Skeletal muscle satellite cell (primary cell): ENCODE measurements at regions not wholly inside any gene's neighbourhood (a gene's known extent, or its start where the extent isn't known, plus 50 kb on each side); places are given as distances from the start of the nearest gene placed in this dataset.
"Not testable (repeated sequence)": the region's sequence is repeated elsewhere in the genome, so short reads cannot be mapped to it uniquely, and the experiment has no call there.

Experiments used
- H3K27me3 ChIP-seq: 2 replicates; pipeline ENCODE4 v1.7.0; 2013; ENCODE audit warnings: low read length; ENCODE audit not compliant: control insufficient read depth, insufficient read depth
- H3K36me3 ChIP-seq: 2 replicates; pipeline ENCODE4 v1.7.0; 2013; ENCODE audit warnings: mild to moderate bottlenecking, control low read depth, low read length; ENCODE audit not compliant: insufficient read depth
- H3K4me1 ChIP-seq: 2 replicates; pipeline ENCODE4 v1.7.0; 2013; ENCODE audit warnings: low read length; ENCODE audit not compliant: control insufficient read depth, insufficient read depth
- H3K4me2 ChIP-seq: 2 replicates; pipeline ENCODE4 v1.7.0; 2013; ENCODE audit warnings: mild to moderate bottlenecking, low read length
- H3K4me3 ChIP-seq: 2 replicates; pipeline ENCODE4 v1.7.0; 2013; ENCODE audit warnings: low read length
- H3K9ac ChIP-seq: 2 replicates; pipeline ENCODE4 v1.7.0; 2013; ENCODE audit warnings: mild to moderate bottlenecking, low read depth, low read length, moderate library complexity
- H3K9me3 ChIP-seq: replicated peaks from 2 replicates; pipeline ENCODE4 v1.7.0; 2013; ENCODE audit warnings: mild to moderate bottlenecking, control low read depth, low read length

- not testable (repeated sequence) for H3K9ac ChIP-seq, H3K4me1 ChIP-seq
- H3K9me3 ChIP-seq = peaks cover 40% of the 10 kb centered on the region
These were observed 357.3 kb upstream of the WSB1 start for GRCh38 chr17:26936645-26937044.

GRCh38 chr17:26937750-26938322 is 356.1 kb upstream of the WSB1 start:
- H3K9me3 ChIP-seq = peaks cover 40% of the 10 kb centered on the region
- not testable (repeated sequence) for H3K4me2 ChIP-seq, H3K9ac ChIP-seq, H3K4me3 ChIP-seq, H3K4me1 ChIP-seq, H3K36me3 ChIP-seq, H3K27me3 ChIP-seq

More at GRCh38 chr17:26936645-26937044, 357.3 kb upstream of the WSB1 start:
- not testable (repeated sequence) for H3K4me3 ChIP-seq, H3K4me2 ChIP-seq, H3K27me3 ChIP-seq, H3K36me3 ChIP-seq

- H3K9me3 ChIP-seq = peaks cover 40% of the 10 kb centered on the region
- not testable (repeated sequence) for H3K36me3 ChIP-seq, H3K4me2 ChIP-seq, H3K27me3 ChIP-seq, H3K9ac ChIP-seq, H3K4me1 ChIP-seq, H3K4me3 ChIP-seq
These were observed 354.2 kb upstream of the WSB1 start for GRCh38 chr17:26939755-26940154.

GRCh38 chr17:26940587-26940986 is 353.3 kb upstream of the WSB1 start:
- H3K4me2 ChIP-seq, H3K9ac ChIP-seq, H3K36me3 ChIP-seq, H3K27me3 ChIP-seq, H3K4me1 ChIP-seq, H3K4me3 ChIP-seq: not testable (repeated sequence)
- peaks cover 40% of the 10 kb centered on the region for H3K9me3 ChIP-seq

GRCh38 chr17:26962255-26963162 is 331.4 kb upstream of the WSB1 start:
- no peak overlapping the region for H3K4me3 ChIP-seq

GRCh38 chr17:26963163-26963503 is 330.8 kb upstream of the WSB1 start:
- Histone ChIP-seq H3K9ac (no peak overlapping the region), H3K36me3 (no peaks in the 10 kb centered on the region), H3K9me3 (no peaks in the 10 kb centered on the region), H3K4me1 (no peaks in the 10 kb centered on the region), H3K4me2 (no peak overlapping the region), H3K27me3 (no peaks in the 10 kb centered on the region), H3K4me3 (no peak overlapping the region)

More at GRCh38 chr17:26962255-26963162, 331.4 kb upstream of the WSB1 start:
- Histone ChIP-seq H3K9ac (no peak overlapping the region), H3K36me3 (no peaks in the 10 kb centered on the region), H3K27me3 (no peaks in the 10 kb centered on the region), H3K9me3 (no peaks in the 10 kb centered on the region), H3K4me2 (no peak overlapping the region), H3K4me1 (no peaks in the 10 kb centered on the region)

GRCh38 chr17:26965898-26966624 is 327.9 kb upstream of the WSB1 start:
- not testable (repeated sequence) for H3K9me3 ChIP-seq, H3K36me3 ChIP-seq, H3K4me2 ChIP-seq, H3K4me1 ChIP-seq, H3K9ac ChIP-seq, H3K27me3 ChIP-seq, H3K4me3 ChIP-seq

GRCh38 chr17:26966625-26967179 is 327.2 kb upstream of the WSB1 start:
- H3K27me3 ChIP-seq, H3K4me2 ChIP-seq, H3K4me3 ChIP-seq, H3K4me1 ChIP-seq, H3K9ac ChIP-seq, H3K9me3 ChIP-seq, H3K36me3 ChIP-seq: not testable (repeated sequence)

- not testable (repeated sequence) for H3K36me3 ChIP-seq, H3K4me1 ChIP-seq, H3K9ac ChIP-seq, H3K9me3 ChIP-seq, H3K4me3 ChIP-seq, H3K27me3 ChIP-seq, H3K4me2 ChIP-seq
These were observed 312.0 kb upstream of the WSB1 start for GRCh38 chr17:26981845-26982425.

GRCh38 chr17:26982563-26982962 is 311.4 kb upstream of the WSB1 start:
- not testable (repeated sequence) for H3K4me3 ChIP-seq, H3K9ac ChIP-seq, H3K4me1 ChIP-seq, H3K4me2 ChIP-seq, H3K36me3 ChIP-seq, H3K9me3 ChIP-seq, H3K27me3 ChIP-seq

GRCh38 chr17:26987851-26988250 is 306.1 kb upstream of the WSB1 start:
- not testable (repeated sequence) for H3K27me3 ChIP-seq, H3K9me3 ChIP-seq, H3K4me2 ChIP-seq, H3K9ac ChIP-seq, H3K4me1 ChIP-seq, H3K4me3 ChIP-seq, H3K36me3 ChIP-seq
